SK-N-MC (cell line): ENCODE measurements at regions not wholly inside any gene's neighbourhood (a gene's known extent, or its start where the extent isn't known, plus 50 kb on each side); places are given as distances from the start of the nearest gene placed in this dataset.
"Not testable (repeated sequence)": the region's sequence is repeated elsewhere in the genome, so short reads cannot be mapped to it uniquely, and the experiment has no call there.

Experiments used
- DNase-seq: peaks from one replicate; pipeline ENCODE4 v3.0.0-alpha.2; 2011; ENCODE audit warnings: low read depth, low spot score
- H3K27ac ChIP-seq: fragments of 200-600 bp; sonication (generic); 2 replicates; pipeline ENCODE4 v1.5.1; 2016; ENCODE audit warnings: mixed run types
- H3K36me3 ChIP-seq: fragments of 200-600 bp; sonication (generic); 2 replicates; pipeline ENCODE4 v1.6.1; 2017; ENCODE audit warnings: antibody characterized with exemption, low read length, mixed read lengths; ENCODE audit not compliant: insufficient read depth
- H3K4me3 ChIP-seq: fragments of 200-600 bp; sonication (generic); 2 replicates; pipeline ENCODE4 v1.5.1; 2016
- H3K9ac ChIP-seq: fragments of 200-600 bp; sonication (generic); 2 replicates; pipeline ENCODE4 v1.8.0; 2017; ENCODE audit warnings: mixed run types, mixed read lengths; ENCODE audit not compliant: insufficient read length
- H3K9me3 ChIP-seq: fragments of 200-600 bp; sonication (generic); 2 replicates; pipeline ENCODE4 v1.6.1; 2017; ENCODE audit warnings: low read depth, mild to moderate bottlenecking, antibody characterized with exemption, low read length, moderate library complexity, mixed read lengths

DNA sequence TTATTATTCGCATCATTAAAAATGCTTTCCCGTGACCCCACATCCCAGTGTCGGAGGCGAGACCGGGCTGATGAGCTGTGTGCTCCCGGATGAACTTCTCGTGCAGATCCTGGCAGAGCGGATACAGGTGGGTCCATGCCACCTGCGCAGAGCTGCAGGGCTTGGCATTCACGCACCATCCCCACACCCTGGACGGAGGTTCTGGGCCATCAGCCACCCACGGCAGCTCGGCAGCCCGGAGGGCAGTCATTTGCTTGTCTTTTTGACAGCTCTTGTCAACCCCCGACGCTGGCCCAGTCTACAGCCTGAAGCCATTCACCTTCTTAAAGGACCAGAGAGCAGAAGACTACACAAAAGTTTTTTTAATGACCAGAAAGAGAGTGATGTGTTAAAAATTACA lies 166.7 kb upstream of the NBPF12 start:
- DNase-seq, H3K9me3 ChIP-seq, H3K4me3 ChIP-seq, H3K27ac ChIP-seq, H3K36me3 ChIP-seq, H3K9ac ChIP-seq: not testable (repeated sequence)

DNA sequence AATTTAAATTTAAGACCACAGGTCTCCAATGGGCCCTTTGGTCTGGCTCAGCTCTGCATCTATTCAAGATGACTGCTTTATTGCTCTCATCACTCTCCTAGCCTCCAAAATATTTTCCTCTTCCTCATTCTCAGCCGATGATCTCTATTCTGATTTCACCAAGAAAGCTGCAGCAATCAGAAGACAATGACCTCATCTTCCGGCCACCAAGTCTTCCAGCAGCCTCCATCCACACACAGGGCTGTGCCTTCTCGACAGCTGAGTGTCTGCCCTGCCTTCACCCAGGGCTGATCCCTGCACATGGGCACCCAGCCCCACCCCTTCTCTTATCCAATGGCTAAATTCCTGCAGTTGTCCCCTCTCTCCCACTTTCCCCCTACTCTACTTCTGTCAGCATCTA lies 167.1 kb upstream of the NBPF12 start:
- H3K9ac ChIP-seq, H3K27ac ChIP-seq: not testable (repeated sequence)

DNA sequence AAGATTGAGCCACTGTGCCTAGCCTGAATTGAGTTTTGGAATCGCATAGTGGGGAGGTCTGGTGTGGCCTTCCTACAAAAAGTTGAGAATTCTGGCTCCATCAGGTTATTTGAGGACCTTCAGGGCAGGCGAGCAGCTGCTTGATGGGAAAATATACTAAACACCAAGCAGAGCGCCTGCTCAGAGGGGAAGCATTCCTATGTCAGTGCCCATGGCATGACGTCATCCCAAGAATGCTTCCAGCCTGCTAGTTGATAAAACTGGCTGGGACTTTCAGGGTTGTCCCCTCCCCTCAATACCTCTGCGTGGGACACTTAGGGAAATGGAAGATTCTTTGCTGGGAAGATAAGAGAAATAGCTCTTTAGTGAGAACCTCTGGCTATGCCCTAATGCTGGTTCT lies 174.9 kb upstream of the NBPF12 start:
- H3K4me3 ChIP-seq, H3K9ac ChIP-seq, DNase-seq, H3K27ac ChIP-seq, H3K36me3 ChIP-seq, H3K9me3 ChIP-seq: not testable (repeated sequence)

More for the DNA sequence above, 167.1 kb upstream of the NBPF12 start:
- H3K9me3 ChIP-seq, H3K36me3 ChIP-seq, DNase-seq, H3K4me3 ChIP-seq: not testable (repeated sequence)

DNA sequence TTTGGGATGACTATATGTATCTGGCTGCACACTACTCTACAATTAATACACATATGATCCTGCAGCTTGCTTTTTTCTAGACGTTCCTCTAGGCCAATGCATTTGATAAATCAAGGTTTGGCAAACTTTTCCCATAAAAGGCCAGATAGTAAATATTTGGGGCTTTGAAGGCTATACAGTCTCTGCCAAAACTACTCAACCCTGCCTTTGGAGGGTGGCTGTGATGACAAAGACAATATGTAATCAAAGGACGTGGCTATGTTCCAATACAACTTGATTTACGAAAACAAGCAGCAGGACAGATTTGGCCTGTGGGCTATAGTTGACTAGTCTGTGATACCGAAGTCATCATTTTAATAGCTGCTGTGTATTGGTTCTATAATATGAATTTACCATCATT lies 181.3 kb upstream of the NBPF12 start:
- H3K9me3 ChIP-seq, H3K9ac ChIP-seq, H3K4me3 ChIP-seq, DNase-seq, H3K27ac ChIP-seq, H3K36me3 ChIP-seq: not testable (repeated sequence)

DNA sequence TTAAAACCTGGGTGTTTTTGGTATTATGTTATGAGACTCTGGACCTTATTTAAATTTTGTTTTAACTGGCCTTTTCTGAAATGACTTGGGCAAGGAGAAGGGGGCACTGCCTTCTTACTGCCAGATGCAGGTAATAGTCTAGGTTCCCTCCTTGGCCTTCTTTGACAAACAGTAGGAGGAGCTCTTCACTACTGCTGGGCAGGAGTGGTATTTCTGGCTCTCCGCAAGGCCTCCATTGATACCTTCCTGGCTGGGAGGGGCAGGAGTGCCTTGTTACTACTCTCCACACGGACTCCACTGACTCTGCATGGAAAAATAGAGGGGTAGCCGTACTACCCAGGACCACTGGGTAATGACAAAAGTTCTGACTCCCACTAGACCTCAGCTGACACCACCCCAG lies 189.4 kb upstream of the NBPF12 start:
- not testable (repeated sequence) for DNase-seq, H3K36me3 ChIP-seq

DNA sequence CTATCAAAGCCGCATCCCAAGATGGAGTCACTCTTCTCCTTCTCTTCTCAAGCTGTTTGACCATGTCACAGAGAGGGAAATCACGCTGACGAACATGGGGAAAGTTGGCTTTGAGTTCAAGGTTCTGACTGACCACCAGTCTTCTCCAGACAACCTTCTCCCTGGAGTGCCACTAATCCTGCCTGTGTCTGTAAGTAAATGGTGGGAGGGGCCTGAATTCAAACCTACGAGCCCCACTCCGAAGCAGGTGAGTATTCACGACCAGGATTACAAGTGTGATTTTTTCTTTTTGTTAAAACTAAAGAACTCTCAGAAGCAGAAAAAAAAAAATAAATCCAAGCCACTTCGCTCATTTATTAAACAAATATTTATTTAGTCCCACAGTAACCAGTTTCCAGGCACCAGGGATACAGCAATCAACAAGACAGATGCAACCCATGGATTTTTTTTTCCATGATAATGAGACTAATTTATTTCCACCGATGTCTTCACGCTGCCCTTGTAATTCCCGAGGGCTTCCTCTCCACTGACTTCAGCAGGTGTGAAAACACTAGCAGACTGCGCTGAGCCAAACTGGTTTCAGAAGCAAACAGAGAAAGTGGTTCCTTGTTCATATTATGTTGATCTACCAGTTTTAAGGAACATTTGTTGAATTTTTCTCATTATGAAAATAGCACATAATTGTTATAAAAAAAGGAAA lies 206.0 kb upstream of the NBPF12 start:
- H3K27ac ChIP-seq, H3K9me3 ChIP-seq, H3K36me3 ChIP-seq, DNase-seq, H3K9ac ChIP-seq, H3K4me3 ChIP-seq: not testable (repeated sequence)

More for the DNA sequence above, 189.4 kb upstream of the NBPF12 start:
- H3K4me3 ChIP-seq, H3K9ac ChIP-seq, H3K27ac ChIP-seq, H3K9me3 ChIP-seq: not testable (repeated sequence)

DNA sequence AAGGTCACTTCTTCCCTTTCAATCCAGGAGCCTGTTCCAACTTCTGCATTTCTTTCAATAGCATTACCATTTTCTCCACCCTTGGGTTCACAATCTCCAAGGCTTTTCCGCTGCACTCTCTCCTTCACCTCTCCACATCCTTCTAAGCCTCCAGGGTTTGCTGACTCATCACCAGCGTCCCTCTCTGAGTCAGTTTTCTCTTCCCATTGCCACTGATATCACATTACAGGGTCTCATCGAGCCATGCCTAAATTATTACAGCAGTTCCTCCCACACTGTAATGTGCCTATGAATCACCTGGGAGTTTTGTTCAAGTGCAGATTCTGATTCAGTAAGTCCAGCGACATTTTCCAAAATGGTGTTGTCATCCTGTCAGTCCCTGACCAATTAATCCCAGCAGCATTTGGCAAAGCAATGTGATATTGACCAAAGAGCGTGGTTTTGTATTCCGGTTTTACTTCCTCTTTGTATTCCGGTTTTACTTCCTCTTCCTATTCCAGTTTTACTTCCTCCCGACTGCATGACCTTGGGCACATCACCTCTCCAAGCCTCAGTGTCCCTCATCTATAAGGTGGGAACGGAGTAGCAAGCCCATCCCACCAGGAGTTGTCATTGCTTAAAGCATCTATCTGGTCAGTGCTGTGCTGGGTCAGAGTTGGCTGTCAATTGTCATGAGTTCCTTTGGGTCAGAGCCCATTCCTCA lies 208.3 kb upstream of the NBPF12 start:
- H3K4me3 ChIP-seq, DNase-seq, H3K36me3 ChIP-seq, H3K9ac ChIP-seq, H3K9me3 ChIP-seq, H3K27ac ChIP-seq: not testable (repeated sequence)

DNA sequence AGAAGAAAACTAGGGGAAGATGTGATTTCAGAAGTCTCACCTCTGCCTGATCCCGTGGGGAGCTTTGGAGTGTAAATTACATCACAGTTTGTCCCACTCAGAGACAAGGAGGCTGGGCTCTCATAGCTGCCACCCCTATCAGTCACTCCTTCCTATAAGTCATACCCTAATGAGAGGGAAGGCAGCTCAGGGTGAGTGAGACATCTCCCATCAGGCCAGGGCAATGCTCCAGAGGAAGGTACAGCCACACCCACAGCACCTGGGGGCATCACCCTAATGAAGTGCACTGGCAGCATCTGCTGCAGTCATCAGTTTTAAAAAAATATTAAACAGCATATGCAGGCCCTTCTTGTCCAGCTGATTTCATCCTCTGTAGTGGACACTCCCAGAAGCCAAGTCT lies 223.1 kb upstream of the NBPF12 start:
- H3K4me3 ChIP-seq, H3K36me3 ChIP-seq, H3K27ac ChIP-seq, DNase-seq, H3K9me3 ChIP-seq, H3K9ac ChIP-seq: not testable (repeated sequence)

DNA sequence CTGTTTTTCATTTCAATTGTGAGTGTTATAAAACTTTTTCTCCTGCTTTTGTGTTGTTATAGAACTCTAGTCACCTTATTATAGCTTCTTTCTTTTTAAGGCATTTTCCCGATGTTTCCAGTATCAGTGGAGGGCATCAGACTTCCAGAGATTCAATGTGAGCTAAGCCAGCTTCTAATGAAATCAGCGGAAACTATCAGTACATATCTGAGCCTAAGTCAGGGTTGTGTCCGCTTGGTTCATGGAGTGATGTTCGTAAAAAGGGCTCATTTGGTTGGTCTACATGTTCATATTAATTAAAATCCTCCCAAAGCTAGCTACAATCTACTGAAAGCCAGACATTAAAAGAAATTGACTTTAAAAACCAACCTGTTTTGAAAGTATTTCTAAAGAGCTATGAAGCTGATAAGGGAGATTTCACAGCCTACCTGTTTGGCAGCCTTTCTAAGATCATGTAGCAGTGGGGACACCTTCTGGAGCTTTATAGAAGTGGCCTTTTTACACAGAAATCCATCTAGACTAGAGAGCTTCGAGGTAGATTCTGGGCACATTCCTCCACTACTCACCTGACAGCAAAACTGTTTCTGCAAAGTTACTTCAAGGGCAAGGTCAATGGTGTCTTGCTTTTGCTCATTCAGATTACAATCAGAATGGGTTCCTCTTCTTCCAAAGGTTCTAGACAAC lies 227.1 kb upstream of the NBPF12 start:
- not testable (repeated sequence) for H3K36me3 ChIP-seq, H3K9ac ChIP-seq, H3K4me3 ChIP-seq, DNase-seq, H3K27ac ChIP-seq, H3K9me3 ChIP-seq

DNA sequence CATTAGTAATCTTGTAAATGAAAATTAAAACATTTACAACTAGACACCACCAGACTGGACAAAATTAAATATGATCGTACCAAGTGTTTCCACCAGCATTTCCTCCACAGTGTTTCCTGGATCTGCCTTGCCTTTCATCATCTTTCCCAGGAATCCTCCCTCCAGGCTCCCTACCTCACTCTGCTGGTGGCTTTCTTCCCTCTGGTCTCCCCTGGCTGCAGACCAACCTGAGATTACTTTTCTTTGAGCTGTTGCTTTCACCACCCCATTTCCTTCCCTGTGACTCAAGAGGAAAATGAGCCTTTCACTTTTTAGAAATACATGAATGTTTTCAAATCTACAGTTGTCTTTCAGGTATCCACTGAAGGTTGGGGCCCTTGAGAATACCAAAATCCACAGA lies 228.8 kb upstream of the NBPF12 start:
- H3K36me3 ChIP-seq, H3K27ac ChIP-seq, H3K9me3 ChIP-seq, H3K4me3 ChIP-seq, H3K9ac ChIP-seq, DNase-seq: not testable (repeated sequence)

DNA sequence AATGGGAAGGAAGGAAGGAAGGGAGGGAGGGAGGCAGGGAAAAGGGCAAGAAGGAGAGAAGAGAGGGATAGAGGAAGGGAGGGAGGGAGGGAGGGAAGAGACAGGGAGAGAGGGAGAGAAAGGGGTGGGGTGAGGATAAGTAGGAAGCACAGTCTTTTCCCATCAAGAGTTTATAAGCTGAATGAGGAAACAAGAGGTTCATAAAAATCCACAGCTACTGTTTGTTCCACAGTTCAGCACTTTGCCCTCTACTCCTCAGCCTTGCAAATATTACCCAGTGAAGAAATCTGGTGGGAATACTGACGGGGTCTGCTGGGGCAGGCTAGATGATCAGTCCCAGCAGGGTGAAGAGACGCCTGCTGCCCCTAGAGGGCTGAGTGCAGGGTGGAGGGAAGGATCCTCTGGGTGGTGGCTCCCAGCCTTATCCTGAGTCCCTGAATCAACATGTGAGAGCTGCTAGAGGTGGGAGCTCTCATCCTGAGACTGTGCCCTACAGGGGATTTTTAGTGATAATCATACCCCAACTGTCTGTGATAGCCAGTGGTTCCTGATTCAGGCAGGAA lies 233.9 kb upstream of the NBPF12 start:
- H3K36me3 ChIP-seq, H3K27ac ChIP-seq, H3K9me3 ChIP-seq, DNase-seq, H3K9ac ChIP-seq, H3K4me3 ChIP-seq: not testable (repeated sequence)

DNA sequence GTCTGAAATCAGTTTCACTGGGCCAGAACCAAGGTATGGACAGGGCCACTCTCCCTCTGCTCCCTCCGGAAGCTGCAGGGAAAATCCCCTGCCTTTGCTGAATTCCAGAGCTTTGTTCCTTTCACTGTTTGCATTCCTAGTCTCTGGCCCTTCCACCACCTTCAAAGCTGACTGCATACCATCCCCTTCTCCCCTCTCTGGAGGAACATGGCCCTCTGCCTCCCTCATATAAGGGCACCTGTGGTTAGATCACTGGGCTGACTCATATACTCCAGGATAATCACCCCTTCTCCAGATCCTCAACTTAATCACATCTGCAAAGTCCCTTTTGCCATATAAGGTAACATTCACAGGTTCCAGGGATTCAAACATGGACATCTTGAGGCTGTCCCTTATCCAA lies 236.8 kb upstream of the NBPF12 start:
- H3K27ac ChIP-seq, H3K9me3 ChIP-seq, H3K36me3 ChIP-seq, H3K4me3 ChIP-seq, DNase-seq, H3K9ac ChIP-seq: not testable (repeated sequence)

DNA sequence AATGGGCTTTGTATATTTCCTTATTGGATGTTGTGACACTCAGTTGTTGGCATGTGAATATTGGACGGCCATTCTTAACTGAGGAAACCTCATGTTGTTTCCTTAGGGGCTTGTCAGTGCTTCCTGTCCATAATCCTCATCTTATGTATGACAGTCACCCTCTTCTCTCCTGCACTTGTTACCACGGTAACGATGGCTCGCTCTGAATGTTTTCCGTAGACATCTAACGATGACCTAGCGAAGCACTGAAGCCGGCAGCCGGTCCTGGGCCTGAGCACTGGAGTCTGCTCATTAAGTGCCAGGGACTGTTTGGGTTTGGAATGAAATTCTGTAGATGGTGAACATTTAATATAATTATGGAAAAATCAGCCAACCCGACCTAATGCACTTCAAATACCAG lies 242.7 kb upstream of the NBPF12 start:
- not testable (repeated sequence) for DNase-seq, H3K27ac ChIP-seq, H3K4me3 ChIP-seq, H3K9me3 ChIP-seq, H3K36me3 ChIP-seq, H3K9ac ChIP-seq

DNA sequence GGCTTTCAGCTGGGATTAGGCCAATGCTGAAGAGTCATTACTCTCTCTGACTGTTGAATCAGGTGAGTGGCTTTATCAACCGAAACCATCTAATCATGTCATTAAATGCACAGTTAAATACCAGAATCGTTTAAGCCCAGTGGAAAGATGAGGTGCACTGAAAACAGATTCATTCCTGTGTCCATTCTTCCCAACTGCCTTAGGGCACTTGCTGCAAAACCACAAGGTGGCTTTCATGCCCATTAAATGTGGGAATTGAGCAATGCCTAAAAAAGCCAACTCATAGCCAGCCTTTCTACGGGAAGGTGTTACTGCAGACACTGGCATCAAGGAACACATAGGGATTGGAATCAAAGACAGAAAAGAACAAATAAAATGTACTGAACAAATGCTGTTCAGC lies 246.3 kb upstream of the NBPF12 start:
- H3K36me3 ChIP-seq, H3K27ac ChIP-seq, H3K9ac ChIP-seq, H3K4me3 ChIP-seq, DNase-seq, H3K9me3 ChIP-seq: not testable (repeated sequence)
